GM03348 (cell line): ENCODE measurements at regions not wholly inside any gene's neighbourhood (a gene's known extent, or its start where the extent isn't known, plus 50 kb on each side); places are given as distances from the start of the nearest gene placed in this dataset.

Experiments
- DNase-seq: peaks from one replicate; pipeline ENCODE4 v3.0.0; 2012; ENCODE audit warnings: low spot score

DNA sequence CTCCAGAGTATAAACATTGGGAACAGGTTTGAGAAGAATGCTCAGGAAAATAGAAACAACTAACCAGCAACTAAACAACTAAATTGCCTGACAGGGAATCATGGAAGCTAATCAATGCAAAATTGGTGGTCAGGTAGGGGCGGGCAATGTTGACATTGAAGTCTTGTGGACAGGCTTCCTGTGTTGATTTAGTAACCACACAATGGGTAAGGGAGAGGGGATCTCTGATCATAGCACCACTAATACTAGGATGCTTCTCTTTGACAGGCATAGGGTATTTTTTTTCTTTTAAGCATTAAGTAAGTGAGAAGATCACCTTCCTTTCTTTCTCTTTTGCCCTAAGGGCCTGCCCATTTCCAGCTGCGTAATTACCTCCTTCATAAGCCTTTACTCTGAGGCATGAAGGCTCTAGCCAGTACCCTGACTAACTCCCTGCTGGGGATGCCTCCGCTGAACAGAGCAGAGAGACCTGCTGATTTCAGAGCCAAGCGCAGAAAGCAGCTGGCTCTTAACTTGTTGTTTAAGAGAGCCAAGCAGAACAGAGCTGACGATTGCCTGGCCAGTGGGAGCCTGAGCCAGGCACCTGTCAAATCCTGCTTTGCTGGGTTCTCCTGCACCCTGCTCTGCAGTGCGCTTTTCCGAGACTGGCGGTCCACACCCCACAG, 118.7 kb downstream of the BMP2 start:
- DNase-seq, result no peak

DNA sequence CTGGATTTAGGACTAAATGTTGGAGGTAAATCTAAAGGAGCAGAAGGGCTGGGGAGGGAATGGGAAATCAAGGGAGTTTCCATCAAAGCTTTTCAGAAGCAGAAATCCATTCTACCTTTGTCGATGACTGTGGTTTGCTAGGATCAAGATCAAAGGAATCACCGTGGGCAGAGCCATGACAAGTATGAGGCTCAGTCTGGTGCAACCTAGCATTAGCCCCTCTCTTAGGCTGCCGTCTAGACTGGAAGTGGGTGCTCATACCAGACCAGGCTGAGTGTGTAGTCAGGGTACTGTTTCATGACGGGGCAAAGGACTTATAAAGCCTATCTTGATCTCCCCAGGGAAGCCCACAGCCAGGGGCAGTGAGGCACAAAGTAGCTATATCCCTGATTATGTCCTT, 120.5 kb downstream of the BMP2 start:
- no peak for DNase-seq

DNA sequence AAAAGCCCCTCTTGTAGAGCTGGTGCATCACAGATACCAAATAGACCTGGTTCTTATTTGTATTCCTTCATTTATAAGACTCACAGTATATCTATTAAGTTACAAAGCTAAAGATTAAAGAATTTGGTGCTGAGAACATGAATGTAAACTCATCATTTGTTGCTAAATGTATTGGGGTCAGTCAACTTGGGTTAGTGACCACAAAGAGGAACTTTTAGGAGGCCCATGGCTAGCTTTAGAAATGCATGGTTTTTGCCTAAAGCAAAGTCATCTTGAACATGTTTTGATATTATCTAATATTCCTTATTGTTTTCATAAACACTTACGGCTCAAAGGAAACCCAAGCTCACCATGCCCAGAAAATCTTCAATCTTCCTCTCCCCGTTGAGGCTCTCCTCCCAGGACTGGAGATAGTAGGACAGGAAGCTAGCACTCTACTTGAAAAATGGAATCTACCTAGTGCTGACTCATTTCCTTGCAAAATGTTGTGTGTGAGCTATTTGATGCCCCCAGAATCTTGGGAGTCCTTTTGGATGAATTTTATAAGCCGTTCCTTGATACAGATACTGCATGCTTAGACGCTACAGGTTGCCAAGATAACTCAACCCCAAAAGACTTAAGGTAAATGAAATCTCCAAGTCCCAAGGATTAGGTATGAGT, 121.4 kb downstream of the BMP2 start:
- DNase-seq, result no peak

DNA sequence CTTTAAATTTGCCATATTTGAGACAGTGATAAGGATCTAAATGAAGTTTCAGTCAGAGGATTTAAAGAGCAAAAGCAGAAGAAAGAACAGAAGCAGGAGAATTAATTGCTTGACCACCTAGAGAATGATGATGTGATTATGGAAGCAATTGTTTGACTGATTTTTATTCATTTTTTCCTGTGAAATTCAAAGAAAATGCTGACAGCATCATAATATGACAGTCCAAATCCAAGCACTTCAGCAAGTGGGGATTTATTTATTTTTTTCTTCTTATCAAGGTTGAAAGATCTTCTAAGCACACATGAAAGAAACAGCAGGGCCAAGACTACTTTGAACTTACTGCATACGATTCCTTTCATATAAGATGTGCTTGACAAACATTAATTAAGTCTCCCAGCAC, 125.2 kb downstream of the BMP2 start:
- DNase-seq, result no peak

DNA sequence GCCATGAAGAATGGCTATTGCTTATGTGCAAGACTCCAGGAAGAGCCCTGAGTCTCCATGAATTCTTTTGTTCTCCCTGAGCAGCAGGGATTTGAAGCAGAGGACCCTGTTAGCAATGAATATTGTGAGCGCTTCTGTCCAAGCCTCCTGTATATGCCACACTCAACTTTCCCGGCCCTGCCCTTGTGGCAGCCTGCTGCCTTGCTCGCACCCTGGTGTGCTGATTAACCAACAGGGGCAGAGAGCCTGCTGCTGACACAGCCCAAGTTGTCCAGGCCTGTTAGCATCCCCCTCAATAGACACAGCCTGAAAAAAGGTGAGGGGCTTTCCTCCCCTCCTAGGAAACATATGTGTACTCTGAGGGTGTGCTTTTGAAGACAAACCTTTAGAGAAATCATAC, 131.4 kb downstream of the BMP2 start:
- DNase-seq, result no peak

DNA sequence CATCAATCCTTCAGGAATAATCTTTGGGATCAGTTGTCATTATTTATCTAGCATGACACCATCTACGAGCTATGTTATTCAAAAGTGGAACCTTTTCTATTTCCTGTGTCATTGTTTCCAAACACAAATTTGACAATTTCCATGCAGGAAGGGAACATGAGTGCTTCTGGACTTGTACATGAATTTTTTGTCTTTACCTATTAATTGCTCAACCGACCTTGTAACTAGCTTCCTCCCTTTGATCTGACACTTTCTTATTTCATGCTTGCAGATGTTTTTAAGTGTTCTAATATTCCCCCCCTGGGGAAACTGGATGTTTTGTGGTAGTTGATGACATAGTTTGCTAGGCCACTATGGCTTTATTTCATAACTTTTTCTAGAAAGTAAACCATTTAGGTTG, 139.4 kb downstream of the BMP2 start:
- DNase-seq, result no peak

DNA sequence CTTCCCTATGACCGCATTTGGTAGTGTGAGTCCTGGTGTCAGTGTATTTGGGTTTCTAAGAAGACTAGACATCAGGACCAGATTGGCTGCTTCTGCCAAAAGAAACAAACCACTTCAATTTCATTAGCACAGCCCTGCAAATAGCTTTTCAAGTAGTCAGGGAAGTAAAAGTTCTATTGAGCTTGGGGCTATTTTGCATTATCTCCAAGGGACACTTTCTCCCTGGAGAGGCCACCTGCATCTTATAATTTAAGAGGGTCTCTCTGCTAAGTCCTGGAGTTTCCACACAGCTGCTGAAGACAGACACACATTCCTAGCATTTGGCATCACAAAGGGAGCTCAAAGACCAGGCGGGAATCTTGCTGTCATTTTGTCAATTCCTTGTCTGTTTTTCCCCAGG, 141.2 kb downstream of the BMP2 start:
- no peak for DNase-seq

DNA sequence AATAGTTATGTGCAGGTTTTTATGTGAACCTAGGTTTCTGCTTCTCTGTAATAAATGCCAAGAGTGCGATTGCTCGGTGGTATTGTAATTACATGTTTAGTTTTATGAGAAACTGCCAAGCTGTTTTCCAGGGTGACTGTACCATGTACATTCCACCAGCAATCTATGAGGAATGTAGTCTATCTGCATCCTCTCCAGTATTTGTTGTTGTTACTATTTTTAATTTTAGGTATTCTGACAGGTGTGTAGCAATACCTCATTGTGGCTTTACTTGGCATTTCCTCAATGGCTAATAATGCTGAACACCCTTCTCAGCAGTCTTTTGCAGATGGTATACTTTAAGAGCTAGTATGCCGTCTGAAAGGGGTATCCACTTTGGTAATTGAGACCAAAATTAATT, 142.1 kb downstream of the BMP2 start:
- DNase-seq, result no peak

DNA sequence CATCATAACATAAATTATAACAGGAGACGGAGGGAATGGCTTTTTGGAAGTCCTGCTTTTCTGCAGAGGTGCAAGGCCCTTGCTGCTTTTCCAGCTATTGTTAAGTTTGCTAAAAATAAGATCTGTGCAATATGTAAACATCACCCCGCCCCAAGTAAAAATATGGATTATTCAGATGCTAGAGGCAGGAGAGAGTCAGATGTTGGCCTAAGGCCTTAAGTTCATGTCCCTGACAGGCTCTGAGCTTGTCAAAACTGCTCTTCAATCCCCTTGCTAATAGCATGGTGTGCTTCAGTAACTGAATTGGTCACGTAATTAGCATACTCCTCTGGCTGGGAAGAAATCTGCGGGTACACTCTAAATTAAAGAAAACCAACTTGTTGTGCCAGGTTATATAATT, 147.5 kb downstream of the BMP2 start:
- DNase-seq, result no peak

DNA sequence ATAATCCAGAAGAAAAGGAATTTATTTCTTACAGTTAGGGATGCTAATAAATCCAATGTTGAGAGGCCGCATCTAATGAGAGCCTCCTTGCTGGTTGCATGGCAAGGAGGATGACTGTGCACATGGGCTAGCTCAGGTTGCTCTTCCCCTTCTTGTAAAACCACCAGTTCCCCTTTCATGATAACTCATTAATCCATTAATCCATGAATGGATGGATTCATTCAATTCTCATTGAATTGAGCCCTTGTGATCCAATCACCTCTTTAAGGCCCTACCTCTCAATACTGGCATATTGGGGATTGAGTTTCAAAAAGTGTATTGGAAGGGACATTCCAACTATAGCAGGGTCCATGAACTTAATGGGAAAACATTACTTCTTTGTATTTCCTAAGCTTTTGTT, 149.5 kb downstream of the BMP2 start:
- DNase-seq, result no peak

DNA sequence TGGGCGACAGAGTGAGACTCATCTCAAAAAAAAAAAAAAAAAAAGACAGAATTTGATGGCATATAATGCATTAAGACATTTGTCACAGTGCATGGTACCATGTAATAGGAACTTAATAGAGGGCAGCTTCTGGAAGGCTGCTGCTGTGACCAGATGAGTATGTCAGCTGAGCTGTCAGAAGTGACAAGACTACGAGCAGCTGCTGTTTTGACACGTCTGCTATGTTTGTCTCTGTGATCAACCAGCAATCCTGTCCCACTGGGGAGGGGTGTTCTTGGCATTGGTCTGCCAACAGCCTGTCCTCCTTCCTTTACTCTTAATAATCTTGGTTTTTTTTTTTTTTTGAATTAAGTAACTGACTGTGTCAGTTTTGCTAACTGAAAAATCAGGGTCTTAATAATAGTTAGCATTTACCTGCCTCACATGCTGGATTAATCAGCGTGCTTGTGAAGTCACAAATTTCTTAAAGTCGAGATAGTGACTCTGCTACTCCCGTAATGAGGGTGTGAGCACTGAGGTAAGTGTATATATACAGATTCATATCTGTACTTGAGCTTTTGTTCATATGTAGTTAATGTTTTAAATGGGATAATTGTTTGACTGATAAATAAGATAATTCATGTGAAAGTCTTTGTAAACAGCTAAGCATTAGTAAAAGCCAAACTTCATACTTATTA, 152.4 kb downstream of the BMP2 start:
- DNase-seq, result no peak

DNA sequence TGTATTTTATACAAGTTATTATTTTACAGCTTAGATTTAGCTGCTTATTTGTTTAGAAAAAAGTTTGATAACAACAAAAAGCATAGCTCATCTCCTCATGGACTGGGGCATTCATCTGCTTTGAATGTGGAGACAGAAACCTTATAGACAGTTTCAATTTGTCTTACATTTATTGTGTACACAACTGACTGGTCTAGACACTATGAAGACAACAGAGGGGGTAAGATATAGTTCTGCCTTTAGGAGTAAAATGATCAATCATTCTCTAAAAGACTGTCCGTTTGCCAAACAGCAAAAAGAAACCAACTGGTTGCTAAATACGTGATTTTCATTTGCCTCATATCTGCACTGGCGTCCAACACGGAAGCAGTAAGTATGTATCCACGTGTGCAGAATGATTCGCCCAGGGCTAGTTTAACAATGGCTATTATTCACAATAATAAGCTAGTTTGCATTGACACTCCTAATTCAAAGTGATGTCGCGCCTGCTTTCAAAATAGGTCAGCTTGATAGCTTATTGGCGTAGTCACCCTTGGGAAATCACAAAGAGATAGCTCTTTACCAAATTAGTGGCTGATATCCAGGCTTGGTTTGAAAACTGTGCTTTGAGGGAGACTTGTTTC, 153.6 kb downstream of the BMP2 start:
- DNase-seq, result no peak

DNA sequence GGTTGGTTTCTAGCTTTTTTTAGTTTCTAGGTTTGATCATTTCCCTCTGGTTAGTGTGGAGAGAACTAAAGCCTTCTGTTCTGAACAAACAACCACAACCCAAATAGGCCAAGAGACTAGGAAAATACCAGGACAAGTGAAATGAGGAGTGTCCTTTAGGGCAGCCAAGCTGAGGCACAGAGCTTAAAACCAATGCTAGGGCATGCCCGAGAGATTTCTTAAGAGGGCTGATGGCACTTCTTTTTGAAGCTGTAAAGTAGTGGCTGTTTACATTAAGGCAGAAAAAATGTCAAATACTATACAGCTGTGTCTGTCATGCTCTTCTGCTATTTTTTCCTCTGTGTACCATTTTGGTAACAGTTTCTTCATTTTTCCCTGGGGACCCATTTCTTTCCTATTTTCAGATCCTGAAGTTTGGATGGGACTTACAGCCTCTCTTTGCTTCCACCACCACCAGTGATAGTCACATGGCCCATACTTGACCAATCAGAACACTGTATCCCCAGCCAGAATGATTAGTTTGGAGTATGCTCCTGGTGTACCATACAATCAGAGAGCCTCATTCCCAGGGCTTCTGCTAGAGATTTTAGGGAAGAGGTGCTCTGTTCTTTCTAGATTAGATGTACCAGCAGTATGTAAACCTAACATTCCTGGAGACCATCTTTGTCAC, 154.4 kb downstream of the BMP2 start:
- no peak for DNase-seq

DNA sequence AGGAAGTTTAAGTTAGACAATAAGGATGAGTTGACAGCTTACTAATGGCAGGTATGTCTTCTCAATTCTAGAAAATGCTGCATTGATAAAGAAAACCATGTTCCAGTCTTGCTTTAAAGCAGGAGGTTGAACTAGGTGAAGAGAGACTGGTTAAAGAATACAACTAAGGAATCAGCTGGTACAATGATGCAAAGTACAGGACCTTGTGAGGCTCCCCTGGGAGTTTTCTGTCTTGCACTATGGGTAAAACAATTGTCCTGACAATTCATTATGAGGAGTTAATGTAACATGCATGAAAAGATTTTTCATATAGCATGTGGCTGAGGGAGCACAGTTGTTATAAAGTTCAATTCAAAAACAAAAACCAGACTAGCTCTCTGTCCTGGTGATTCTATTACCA, 157.2 kb downstream of the BMP2 start:
- DNase-seq, result no peak

DNA sequence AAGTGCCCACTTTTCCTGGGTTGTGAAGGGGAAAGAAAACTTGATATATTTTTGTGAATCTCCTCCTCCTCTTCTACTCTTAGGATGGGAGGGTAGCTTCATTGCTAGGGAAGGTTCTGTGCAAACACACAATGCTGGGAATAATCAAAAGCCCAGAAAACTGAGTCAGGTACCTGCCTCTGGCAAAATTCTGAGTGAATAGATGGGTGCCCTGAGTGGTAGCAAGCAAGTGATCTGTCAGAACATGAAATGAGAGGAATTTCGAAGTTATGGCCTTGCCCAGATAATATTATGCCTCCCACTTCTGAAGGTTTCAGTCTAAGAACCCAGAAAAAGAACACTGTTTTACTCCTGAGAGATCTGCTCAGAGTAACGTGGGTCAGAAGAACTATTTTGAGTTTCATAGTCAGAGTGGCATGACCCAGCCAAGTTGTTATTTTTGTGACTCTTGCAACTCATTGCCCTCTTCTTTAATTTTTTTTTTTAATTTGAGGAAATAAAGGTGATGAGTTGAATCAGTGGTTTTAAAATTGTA, 158.3 kb downstream of the BMP2 start:
- no peak for DNase-seq

DNA sequence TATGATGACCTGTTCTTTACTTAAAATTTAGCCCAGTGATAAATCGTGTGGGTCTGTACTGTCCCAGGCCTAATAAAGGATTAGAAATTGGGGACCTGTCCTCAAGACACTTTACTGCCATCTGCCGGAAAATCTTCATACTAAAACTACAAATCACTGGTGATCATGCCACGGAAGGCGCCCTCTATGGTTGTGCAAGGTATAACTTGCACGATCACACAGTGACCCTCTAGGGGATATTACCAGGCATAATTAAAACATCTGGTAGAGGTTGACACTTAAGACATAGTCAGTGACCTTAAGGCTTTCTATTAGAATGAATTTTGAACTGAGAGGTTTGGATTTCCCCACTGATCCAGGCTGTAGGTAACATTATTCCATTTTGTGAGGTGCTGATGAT, 172.6 kb downstream of the BMP2 start:
- no peak for DNase-seq

DNA sequence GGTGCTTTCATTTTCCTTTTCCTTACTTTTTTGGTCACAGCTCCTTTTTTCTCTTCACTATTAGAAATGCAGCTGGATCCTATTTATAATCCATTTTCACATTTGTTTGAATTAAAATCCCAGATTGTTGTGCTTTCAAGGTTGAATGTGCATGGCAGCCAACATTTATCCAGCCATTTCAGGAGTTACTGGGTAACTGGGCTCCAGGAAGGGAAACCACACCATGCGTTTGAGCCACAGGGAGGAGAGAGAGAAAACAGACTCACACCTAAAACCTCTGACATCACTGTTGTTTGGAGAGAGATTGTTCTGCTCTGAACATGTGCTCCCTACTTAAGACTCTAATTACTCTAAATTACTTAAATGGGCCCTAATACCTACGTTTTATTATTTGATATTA, 173.4 kb downstream of the BMP2 start:
- DNase-seq, result no peak

DNA sequence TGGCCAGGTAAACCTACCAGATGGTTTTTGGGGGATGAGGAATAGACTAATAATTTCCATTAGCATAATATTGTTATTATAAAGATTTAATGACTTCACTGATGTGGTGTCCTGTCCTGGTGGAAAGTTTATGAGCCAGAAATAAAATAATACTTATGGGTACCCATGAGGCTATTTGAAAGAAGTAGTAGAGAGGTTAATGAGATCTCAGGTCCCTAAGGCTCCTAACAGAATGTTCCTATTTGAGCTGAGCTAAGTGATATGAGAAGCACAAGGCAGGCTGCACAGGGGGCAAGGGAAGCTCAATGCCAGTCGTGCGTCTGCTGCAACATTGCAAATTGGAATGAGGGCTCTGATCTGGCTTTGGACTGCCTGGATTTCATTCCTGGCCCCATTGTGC, 174.1 kb downstream of the BMP2 start:
- no peak for DNase-seq

DNA sequence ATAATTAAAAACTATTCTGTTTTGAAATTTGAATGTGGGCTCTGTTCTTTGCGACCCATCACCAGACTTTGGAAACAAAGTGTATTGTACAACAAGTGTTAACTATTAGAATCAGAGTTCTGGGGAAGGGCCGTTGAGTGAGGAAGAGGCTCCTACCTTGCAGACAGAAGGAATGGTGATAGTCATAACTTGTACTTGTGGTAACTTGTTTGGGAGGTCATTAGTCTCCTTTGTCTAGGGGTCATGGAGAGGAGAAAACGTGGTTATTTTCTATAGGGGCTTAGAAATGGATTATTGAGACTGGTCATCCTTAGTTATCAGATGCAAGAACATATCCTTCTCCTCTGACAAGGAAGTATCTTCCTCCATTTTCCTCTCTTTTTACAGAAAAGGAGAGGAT, 174.8 kb downstream of the BMP2 start:
- DNase-seq, result no peak

DNA sequence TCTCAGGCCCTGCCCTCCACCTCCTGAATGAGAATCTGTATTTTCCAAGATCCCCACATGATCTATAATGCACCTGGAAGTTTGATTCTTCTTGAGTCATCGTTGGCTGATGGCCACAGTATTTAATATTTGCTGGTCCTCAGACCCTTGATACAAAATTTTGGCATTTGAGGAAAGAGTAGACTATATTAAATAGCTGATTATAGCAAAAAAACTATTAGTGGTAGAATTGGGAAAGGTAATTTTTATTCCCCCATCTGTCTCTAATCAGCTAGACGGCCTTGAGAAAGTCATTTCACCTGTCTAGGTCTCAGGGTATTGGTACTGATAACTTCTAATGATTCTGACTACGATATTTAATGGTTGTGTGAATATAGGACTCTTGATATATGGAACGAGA, 176.8 kb downstream of the BMP2 start:
- DNase-seq, result no peak

DNA sequence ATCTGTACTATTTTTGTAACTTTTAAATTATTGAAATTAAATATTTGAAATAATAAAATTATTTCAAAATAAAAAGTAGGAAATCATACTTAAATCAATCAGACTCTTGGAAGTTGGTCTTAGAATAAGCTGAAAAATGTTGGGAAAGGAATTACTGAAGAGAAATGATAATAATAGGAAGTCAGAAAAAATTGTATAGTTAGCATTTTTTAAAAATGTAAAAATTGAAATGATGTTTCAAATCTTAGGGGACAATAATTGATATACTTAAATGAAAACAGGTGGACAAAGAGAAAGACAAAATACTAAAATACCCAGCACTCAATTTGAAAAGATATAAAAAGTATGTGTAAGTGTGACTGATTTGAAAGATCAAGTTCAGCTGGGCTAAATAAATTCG, 186.1 kb downstream of the BMP2 start:
- DNase-seq, result no peak

DNA sequence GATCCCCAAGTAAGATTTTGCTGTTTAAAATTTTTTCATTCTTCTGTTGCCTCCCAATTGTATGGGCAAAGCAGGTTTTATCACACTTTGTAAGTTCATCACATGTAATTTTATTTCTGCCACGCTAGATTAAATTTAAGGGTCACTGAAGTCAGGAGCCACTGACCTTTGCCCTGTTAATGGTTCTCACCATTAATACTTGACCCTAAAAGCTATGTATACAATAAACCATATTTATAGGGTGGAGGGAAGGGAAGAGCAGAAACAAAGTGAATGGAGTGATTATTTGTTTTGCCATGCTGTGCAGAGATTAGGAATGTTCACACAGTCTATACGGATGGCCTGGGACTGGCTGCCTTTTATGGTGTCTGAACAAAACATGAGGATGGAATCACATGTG, 186.7 kb downstream of the BMP2 start:
- DNase-seq, result no peak
